H9 (cell line): ENCODE measurements at regions not wholly inside any gene's neighbourhood (a gene's known extent, or its start where the extent isn't known, plus 50 kb on each side); places are given as distances from the start of the nearest gene placed in this dataset.

Source experiments
- DNase-seq: peaks from one replicate; pipeline ENCODE4 v3.0.0-alpha.2; 2017
- H2AFZ ChIP-seq: one replicate; pipeline ENCODE4 v1.6.1; 2013; ENCODE audit warnings: mild to moderate bottlenecking, low read length, control low read depth, moderate library complexity
- H2AK5ac ChIP-seq: 2 replicates; pipeline ENCODE4 v1.6.1; 2013; ENCODE audit warnings: low read length, control low read depth, mixed read lengths; ENCODE audit not compliant: insufficient read length
- H2BK120ac ChIP-seq: one replicate; pipeline ENCODE4 v1.6.1; 2013; ENCODE audit warnings: low read depth, mild to moderate bottlenecking, low read length, control low read depth, inconsistent platforms; ENCODE audit not compliant: poor library complexity, severe bottlenecking
- H2BK12ac ChIP-seq: 2 replicates; pipeline ENCODE4 v1.6.1; 2013; ENCODE audit warnings: low read length, control low read depth, mixed read lengths, low read depth; ENCODE audit not compliant: insufficient read length
- H2BK15ac ChIP-seq: 2 replicates; pipeline ENCODE4 v1.6.1; 2013; ENCODE audit warnings: low read depth, low read length, control low read depth
- H2BK20ac ChIP-seq: one replicate; pipeline ENCODE4 v1.6.1; 2013; ENCODE audit warnings: low read depth, mild to moderate bottlenecking, low read length, control low read depth, inconsistent platforms; ENCODE audit not compliant: poor library complexity, severe bottlenecking
- H2BK5ac ChIP-seq: 2 replicates; pipeline ENCODE4 v1.6.1; 2013; ENCODE audit warnings: low read length, control low read depth, mixed read lengths; ENCODE audit not compliant: insufficient read length
- H3K14ac ChIP-seq: 2 replicates; pipeline ENCODE4 v1.6.1; 2013; ENCODE audit warnings: low read length, control low read depth; ENCODE audit not compliant: insufficient read depth
- H3K18ac ChIP-seq: 2 replicates; pipeline ENCODE4 v1.6.1; 2013; ENCODE audit warnings: low read depth, mild to moderate bottlenecking, mixed read lengths, low read length, control low read depth; ENCODE audit not compliant: insufficient read length
- H3K23ac ChIP-seq: 2 replicates; pipeline ENCODE4 v1.6.1; 2013; ENCODE audit warnings: low read length, control low read depth, mixed read lengths, low read depth; ENCODE audit not compliant: insufficient read length
- H3K23me2 ChIP-seq: 2 replicates; pipeline ENCODE4 v1.6.1; 2013; ENCODE audit warnings: low read depth, mild to moderate bottlenecking, mixed read lengths, low read length, control low read depth; ENCODE audit not compliant: insufficient read length, poor library complexity, severe bottlenecking
- H3K27ac ChIP-seq: 2 replicates; pipeline ENCODE4 v1.5.1; 2013; ENCODE audit warnings: low read length, control low read depth, mixed read lengths, low read depth; ENCODE audit not compliant: insufficient read length
- H3K27me3 ChIP-seq: 2 replicates; pipeline ENCODE4 v1.6.1; 2013; ENCODE audit warnings: low read length, control low read depth, inconsistent platforms; ENCODE audit not compliant: insufficient read depth
- H3K4ac ChIP-seq: 2 replicates; pipeline ENCODE4 v1.6.1; 2013; ENCODE audit warnings: low read depth, mild to moderate bottlenecking, control low read depth, inconsistent platforms, low read length, moderate library complexity
- H3K4me1 ChIP-seq: 2 replicates; pipeline ENCODE4 v1.6.1; 2013; ENCODE audit warnings: low read length, control low read depth, inconsistent platforms; ENCODE audit not compliant: insufficient read depth
- H3K4me2 ChIP-seq: 2 replicates; pipeline ENCODE4 v1.6.1; 2013; ENCODE audit warnings: low read length, control low read depth, mixed read lengths; ENCODE audit not compliant: insufficient read length, insufficient read depth
- H3K56ac ChIP-seq: 2 replicates; pipeline ENCODE4 v1.6.1; 2013; ENCODE audit warnings: low read depth, mild to moderate bottlenecking, mixed read lengths, low read length, control low read depth; ENCODE audit not compliant: insufficient read length
- H3K79me1 ChIP-seq: 2 replicates; pipeline ENCODE4 v1.6.1; 2013; ENCODE audit warnings: low read depth, mild to moderate bottlenecking, moderate library complexity, low read length, control low read depth, inconsistent platforms; ENCODE audit not compliant: insufficient read depth, poor library complexity, severe bottlenecking
- H3K79me2 ChIP-seq: 2 replicates; pipeline ENCODE4 v1.6.1; 2013; ENCODE audit warnings: low read length, control low read depth, inconsistent platforms; ENCODE audit not compliant: insufficient read depth
- H3K9ac ChIP-seq: 2 replicates; pipeline ENCODE4 v1.6.1; 2013; ENCODE audit warnings: low read length, control low read depth, mixed read lengths; ENCODE audit not compliant: insufficient read length; ENCODE audit errors: extremely low read depth
- H3K9me3 ChIP-seq: one replicate; pipeline ENCODE4 v1.6.1; 2013; ENCODE audit warnings: low read depth, low read length, inconsistent platforms; ENCODE audit not compliant: control insufficient read depth
- H3T11ph ChIP-seq: one replicate; pipeline ENCODE4 v1.6.1; 2013; ENCODE audit warnings: mild to moderate bottlenecking, low read length, control low read depth, inconsistent platforms
- H4K20me1 ChIP-seq: one replicate; pipeline ENCODE4 v1.6.1; 2013; ENCODE audit not compliant: control insufficient read depth, insufficient read length, insufficient read depth
- H4K5ac ChIP-seq: 2 replicates; pipeline ENCODE4 v1.6.1; 2013; ENCODE audit warnings: low read depth, mild to moderate bottlenecking, mixed read lengths, low read length, control low read depth; ENCODE audit not compliant: insufficient read length
- H4K8ac ChIP-seq: replicated peaks from 2 replicates; pipeline ENCODE4 v1.6.1; 2013; ENCODE audit warnings: low read length, control low read depth, mixed read lengths, low read depth; ENCODE audit not compliant: insufficient read length
- H4K91ac ChIP-seq: 2 replicates; pipeline ENCODE4 v1.6.1; 2013; ENCODE audit warnings: low read depth, mild to moderate bottlenecking, moderate library complexity, mixed read lengths, low read length, control low read depth; ENCODE audit not compliant: insufficient read length
- H3K27ac Mint-ChIP-seq, 3 experiments: 2 replicates in 2 of 3; 3 replicates in 1 of 3; pipeline ENCODE4 v1.8.0; 2020 to 2021; ENCODE audit warnings: mixed read lengths in 3 of 3, mild to moderate bottlenecking in 1 of 3, moderate library complexity in 1 of 3
- H3K27me3 Mint-ChIP-seq: 2 replicates; pipeline ENCODE4 v1.8.0; 2021; ENCODE audit warnings: low read depth, mild to moderate bottlenecking, moderate library complexity, mixed read lengths
- H3K36me3 Mint-ChIP-seq, 3 experiments: 2 replicates in 2 of 3; 3 replicates in 1 of 3; pipeline ENCODE4 v1.8.0; 2020 to 2021; ENCODE audit warnings: low read depth in 3 of 3, mixed read lengths in 3 of 3; ENCODE audit not compliant: insufficient read depth in 1 of 3
- H3K4me1 Mint-ChIP-seq, 2 experiments: 2 replicates each; pipeline ENCODE4 v1.8.0; 2020; ENCODE audit warnings: mixed read lengths in 2 of 2
- H3K4me3 Mint-ChIP-seq, 2 experiments: 2 replicates in 1 of 2; 3 replicates in 1 of 2; pipeline ENCODE4 v1.8.0; 2020 to 2021; ENCODE audit warnings: mild to moderate bottlenecking in 2 of 2, mixed read lengths in 2 of 2, moderate library complexity in 1 of 2
- H3K9me3 Mint-ChIP-seq, 2 experiments: 2 replicates in 1 of 2; 3 replicates in 1 of 2; pipeline ENCODE4 v1.8.0; 2020; ENCODE audit warnings: mild to moderate bottlenecking in 2 of 2, mixed read lengths in 2 of 2, moderate library complexity in 1 of 2
- WGBS: extraction: QIAGEN DNeasy Blood & Tissue Kit; methylation state at CpG from one replicate; pipeline ENCODE4 v1.1.7; 2013; ENCODE audit warnings: missing lambda C conversion rate, low lambda C conversion rate, mixed read lengths; ENCODE audit not compliant: insufficient read length; ENCODE audit errors: extremely low coverage; 5-methylcytosine and 5-hydroxymethylcytosine counted together
- TF ChIP-seq, protein P1 (sequence below): fragments of 200-600 bp; sonication (generic); conservative IDR thresholded peaks from 3 replicates; pipeline ENCODE4 v1.8.0; 2021; ENCODE audit warnings: antibody characterized with exemption, mild to moderate bottlenecking

DNA sequence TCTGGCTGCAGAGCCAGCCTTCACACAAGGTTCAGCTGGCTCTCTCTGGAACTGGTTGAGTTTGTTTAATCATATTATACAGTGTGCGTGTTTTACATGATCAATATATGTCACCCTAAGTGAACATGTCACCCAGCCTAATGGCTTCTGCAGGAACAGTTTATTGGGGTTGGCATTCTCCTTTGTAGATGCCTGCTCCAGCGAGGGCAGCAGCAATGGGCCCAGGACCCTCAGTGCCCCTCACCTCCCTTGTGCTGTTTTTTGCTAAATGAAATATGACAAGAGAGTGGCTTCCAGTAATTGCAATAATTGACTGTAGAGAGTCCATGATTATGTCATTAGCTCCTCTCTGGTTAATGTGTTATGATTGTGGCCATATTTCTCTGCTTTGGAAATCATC lies 387.2 kb downstream of the TMEM114 start:
- Histone ChIP-seq H3K56ac (no peak overlapping the region), H3K27me3 (no peaks in the 10 kb centered on the region)
- H3K27me3 Mint-ChIP-seq, result no peaks in the 10 kb centered on the region; the same call in none of the 2 replicates

More for the DNA sequence above, 387.2 kb downstream of the TMEM114 start:
- H2BK12ac ChIP-seq, result no peak overlapping the region
- no peak overlapping the region for H2BK5ac ChIP-seq
- H3K9ac ChIP-seq, result no peak overlapping the region
- H2AFZ ChIP-seq, result no peak overlapping the region
- no peaks in the 10 kb centered on the region for H3K79me2 ChIP-seq
- H3K4ac ChIP-seq, result no peak overlapping the region
- H2BK15ac ChIP-seq, result no peak overlapping the region
- no peak overlapping the region for H2AK5ac ChIP-seq
- no peaks in the 10 kb centered on the region for H3K23me2 ChIP-seq
- no peak overlapping the region for H3K27ac Mint-ChIP-seq
- no peaks in the 10 kb centered on the region for H3K79me1 ChIP-seq
- H3K27ac ChIP-seq, result no peak overlapping the region
- no peaks in the 10 kb centered on the region for H3K9me3 ChIP-seq
- no CpG with 5 or more reads among the region's 2 CpGs for WGBS
- H3K4me3 Mint-ChIP-seq, result no peak overlapping the region
- no peak overlapping the region for H2BK120ac ChIP-seq
- H4K91ac ChIP-seq, result no peak overlapping the region
- no peak overlapping the region for H3T11ph ChIP-seq
- DNase-seq, result no peak
- H3K4me1 Mint-ChIP-seq, result peaks cover 12% of the 10 kb centered on the region in 2 experiments
- H3K23ac ChIP-seq, result no peak overlapping the region
- H2BK20ac ChIP-seq, result no peak overlapping the region
- H3K9me3 Mint-ChIP-seq, result peaks cover 16 to 20% of the 10 kb centered on the region in 2 experiments
- H3K18ac ChIP-seq, result no peak overlapping the region
- H4K8ac ChIP-seq, result no peak overlapping the region
- peaks cover 7 to 13% (median 9%) of the 10 kb centered on the region in 3 experiments for H3K36me3 Mint-ChIP-seq
- H3K4me2 ChIP-seq, result no peak overlapping the region
- no peak overlapping the region for H4K5ac ChIP-seq
- H3K14ac ChIP-seq, result no peak overlapping the region
- H3K4me1 ChIP-seq, result no peaks in the 10 kb centered on the region
- no peaks in the 10 kb centered on the region for H4K20me1 ChIP-seq
- TF ChIP-seq, protein P1, sequence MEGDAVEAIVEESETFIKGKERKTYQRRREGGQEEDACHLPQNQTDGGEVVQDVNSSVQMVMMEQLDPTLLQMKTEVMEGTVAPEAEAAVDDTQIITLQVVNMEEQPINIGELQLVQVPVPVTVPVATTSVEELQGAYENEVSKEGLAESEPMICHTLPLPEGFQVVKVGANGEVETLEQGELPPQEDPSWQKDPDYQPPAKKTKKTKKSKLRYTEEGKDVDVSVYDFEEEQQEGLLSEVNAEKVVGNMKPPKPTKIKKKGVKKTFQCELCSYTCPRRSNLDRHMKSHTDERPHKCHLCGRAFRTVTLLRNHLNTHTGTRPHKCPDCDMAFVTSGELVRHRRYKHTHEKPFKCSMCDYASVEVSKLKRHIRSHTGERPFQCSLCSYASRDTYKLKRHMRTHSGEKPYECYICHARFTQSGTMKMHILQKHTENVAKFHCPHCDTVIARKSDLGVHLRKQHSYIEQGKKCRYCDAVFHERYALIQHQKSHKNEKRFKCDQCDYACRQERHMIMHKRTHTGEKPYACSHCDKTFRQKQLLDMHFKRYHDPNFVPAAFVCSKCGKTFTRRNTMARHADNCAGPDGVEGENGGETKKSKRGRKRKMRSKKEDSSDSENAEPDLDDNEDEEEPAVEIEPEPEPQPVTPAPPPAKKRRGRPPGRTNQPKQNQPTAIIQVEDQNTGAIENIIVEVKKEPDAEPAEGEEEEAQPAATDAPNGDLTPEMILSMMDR, result no peak
